SK-N-SH (cell line): ENCODE measurements at regions not wholly inside any gene's neighbourhood (a gene's known extent, or its start where the extent isn't known, plus 50 kb on each side); places are given as distances from the start of the nearest gene placed in this dataset.

ENCODE experiments used
- NFIC ChIP-seq: IDR thresholded peaks from 2 replicates; pipeline ENCODE4 v1.4.0; 2012; ENCODE audit warnings: borderline replicate concordance
- RAD21 ChIP-seq: IDR thresholded peaks from 2 replicates; pipeline ENCODE4 v1.6.1; 2012; ENCODE audit warnings: mild to moderate bottlenecking, low read length
- TF ChIP-seq, protein P1 (sequence below): fragments of 200-600 bp; sonication (generic); IDR thresholded peaks from 2 replicates; pipeline ENCODE4 v1.6.1; 2017; ENCODE audit warnings: antibody characterized with exemption, mild to moderate bottlenecking, moderate library complexity
- TF ChIP-seq, protein P2 (sequence below): IDR thresholded peaks from 2 replicates; pipeline ENCODE4 v1.6.1; 2012; ENCODE audit warnings: mild to moderate bottlenecking, low read depth, low read length, moderate library complexity
- TF ChIP-seq, protein P3 (sequence below): IDR thresholded peaks from 2 replicates; pipeline ENCODE4; 2012

DNA sequence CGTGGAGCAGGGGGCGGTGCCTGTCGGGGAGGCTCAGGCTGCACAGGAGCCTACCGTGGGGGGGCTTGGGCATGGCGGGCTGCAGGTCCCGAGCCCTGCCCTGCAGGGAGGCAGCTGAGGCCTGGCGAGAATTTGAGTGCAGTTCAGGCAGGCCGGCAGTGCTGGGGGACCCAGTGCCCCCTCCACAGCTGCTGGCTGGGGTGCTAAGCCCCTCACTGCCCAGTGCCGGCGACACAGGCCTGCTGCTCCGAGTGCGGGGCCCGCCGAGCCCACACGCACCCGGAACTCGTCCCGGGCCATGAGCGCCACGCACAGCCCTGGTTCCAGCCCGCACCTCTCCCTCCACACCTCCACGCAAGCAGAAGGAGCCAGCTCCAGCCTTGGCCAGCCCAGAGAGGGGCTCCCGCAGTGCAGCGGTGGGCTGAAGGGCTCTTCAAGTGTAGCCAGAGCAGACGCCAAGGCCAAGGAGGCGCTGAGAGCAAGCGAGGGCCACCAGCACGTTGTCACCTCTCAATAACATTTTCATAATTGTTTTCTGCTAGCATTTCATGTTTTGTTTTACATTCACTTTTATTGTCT lies 1378.9 kb upstream of the CELF4 start:
- TF ChIP-seq, protein P1, sequence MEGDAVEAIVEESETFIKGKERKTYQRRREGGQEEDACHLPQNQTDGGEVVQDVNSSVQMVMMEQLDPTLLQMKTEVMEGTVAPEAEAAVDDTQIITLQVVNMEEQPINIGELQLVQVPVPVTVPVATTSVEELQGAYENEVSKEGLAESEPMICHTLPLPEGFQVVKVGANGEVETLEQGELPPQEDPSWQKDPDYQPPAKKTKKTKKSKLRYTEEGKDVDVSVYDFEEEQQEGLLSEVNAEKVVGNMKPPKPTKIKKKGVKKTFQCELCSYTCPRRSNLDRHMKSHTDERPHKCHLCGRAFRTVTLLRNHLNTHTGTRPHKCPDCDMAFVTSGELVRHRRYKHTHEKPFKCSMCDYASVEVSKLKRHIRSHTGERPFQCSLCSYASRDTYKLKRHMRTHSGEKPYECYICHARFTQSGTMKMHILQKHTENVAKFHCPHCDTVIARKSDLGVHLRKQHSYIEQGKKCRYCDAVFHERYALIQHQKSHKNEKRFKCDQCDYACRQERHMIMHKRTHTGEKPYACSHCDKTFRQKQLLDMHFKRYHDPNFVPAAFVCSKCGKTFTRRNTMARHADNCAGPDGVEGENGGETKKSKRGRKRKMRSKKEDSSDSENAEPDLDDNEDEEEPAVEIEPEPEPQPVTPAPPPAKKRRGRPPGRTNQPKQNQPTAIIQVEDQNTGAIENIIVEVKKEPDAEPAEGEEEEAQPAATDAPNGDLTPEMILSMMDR, result no peak
- TF ChIP-seq NFIC (no peak), RAD21 (no peak)
- TF ChIP-seq, protein P2, sequence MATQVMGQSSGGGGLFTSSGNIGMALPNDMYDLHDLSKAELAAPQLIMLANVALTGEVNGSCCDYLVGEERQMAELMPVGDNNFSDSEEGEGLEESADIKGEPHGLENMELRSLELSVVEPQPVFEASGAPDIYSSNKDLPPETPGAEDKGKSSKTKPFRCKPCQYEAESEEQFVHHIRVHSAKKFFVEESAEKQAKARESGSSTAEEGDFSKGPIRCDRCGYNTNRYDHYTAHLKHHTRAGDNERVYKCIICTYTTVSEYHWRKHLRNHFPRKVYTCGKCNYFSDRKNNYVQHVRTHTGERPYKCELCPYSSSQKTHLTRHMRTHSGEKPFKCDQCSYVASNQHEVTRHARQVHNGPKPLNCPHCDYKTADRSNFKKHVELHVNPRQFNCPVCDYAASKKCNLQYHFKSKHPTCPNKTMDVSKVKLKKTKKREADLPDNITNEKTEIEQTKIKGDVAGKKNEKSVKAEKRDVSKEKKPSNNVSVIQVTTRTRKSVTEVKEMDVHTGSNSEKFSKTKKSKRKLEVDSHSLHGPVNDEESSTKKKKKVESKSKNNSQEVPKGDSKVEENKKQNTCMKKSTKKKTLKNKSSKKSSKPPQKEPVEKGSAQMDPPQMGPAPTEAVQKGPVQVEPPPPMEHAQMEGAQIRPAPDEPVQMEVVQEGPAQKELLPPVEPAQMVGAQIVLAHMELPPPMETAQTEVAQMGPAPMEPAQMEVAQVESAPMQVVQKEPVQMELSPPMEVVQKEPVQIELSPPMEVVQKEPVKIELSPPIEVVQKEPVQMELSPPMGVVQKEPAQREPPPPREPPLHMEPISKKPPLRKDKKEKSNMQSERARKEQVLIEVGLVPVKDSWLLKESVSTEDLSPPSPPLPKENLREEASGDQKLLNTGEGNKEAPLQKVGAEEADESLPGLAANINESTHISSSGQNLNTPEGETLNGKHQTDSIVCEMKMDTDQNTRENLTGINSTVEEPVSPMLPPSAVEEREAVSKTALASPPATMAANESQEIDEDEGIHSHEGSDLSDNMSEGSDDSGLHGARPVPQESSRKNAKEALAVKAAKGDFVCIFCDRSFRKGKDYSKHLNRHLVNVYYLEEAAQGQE, result no peak
- TF ChIP-seq, protein P3, sequence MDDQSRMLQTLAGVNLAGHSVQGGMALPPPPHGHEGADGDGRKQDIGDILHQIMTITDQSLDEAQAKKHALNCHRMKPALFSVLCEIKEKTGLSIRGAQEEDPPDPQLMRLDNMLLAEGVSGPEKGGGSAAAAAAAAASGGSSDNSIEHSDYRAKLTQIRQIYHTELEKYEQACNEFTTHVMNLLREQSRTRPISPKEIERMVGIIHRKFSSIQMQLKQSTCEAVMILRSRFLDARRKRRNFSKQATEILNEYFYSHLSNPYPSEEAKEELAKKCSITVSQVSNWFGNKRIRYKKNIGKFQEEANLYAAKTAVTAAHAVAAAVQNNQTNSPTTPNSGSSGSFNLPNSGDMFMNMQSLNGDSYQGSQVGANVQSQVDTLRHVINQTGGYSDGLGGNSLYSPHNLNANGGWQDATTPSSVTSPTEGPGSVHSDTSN, result no peak
